CD4-positive, alpha-beta T cell (primary cell): ENCODE measurements at regions not wholly inside any gene's neighbourhood (a gene's known extent, or its start where the extent isn't known, plus 50 kb on each side); places are given as distances from the start of the nearest gene placed in this dataset.

Source experiments
- ATAC-seq: fragments of 200-7000 bp; cut with Tn5 transposase; one replicate; pipeline ENCODE4 v1.10.0; 2022; ENCODE audit warnings: mild to moderate bottlenecking; ENCODE audit not compliant: poor library complexity
- CTCF ChIA-PET: fragments of 350-600 bp; sonication (Branson Sonifier 250); formaldehyde crosslinking; loops from one replicate; lab custom pipeline; 2021; ENCODE audit warnings: antibody characterized with exemption, inconsistent platforms; lab: Charles Lee
- POLR2A ChIA-PET: fragments of 350-600 bp; sonication (Branson Sonifier 250); formaldehyde crosslinking; loops from one replicate; lab custom pipeline; 2021; ENCODE audit warnings: antibody characterized with exemption, inconsistent platforms; lab: Charles Lee
- DNase-seq, 14 experiments: peaks; one replicate each; pipeline ENCODE4 v3.0.0-alpha.2; 2013 to 2020; ENCODE audit warnings: mixed read lengths in 2 of 14
- H3K27ac ChIP-seq, 2 donors: one replicate each; pipeline versions ENCODE4 v1.5.1 to v1.7.0; 2013; ENCODE audit warnings: low read length in 2 of 2, low read depth in 1 of 2, mild to moderate bottlenecking in 1 of 2
- H3K27me3 ChIP-seq, 2 experiments: 1 replicate in 1 of 2; 2 replicates in 1 of 2; pipeline versions ENCODE4 v1.6.1 to v1.7.0; 2013; ENCODE audit warnings: low read length in 2 of 2, control low read depth in 1 of 2, mild to moderate bottlenecking in 1 of 2, moderate library complexity in 1 of 2; ENCODE audit not compliant: insufficient read depth in 2 of 2, control insufficient read depth in 1 of 2
- H3K36me3 ChIP-seq: one replicate; pipeline ENCODE4 v1.6.1; 2013; ENCODE audit warnings: low read length, control low read depth; ENCODE audit not compliant: insufficient read depth
- H3K4me1 ChIP-seq: one replicate; pipeline ENCODE4 v1.6.1; 2013; ENCODE audit warnings: low read length, control low read depth; ENCODE audit not compliant: insufficient read depth
- H3K4me3 ChIP-seq: one replicate; pipeline ENCODE4 v1.5.1; 2013; ENCODE audit warnings: mild to moderate bottlenecking, low read length, moderate library complexity
- H3K9me3 ChIP-seq, 2 experiments: 1 replicate in 1 of 2; 2 replicates in 1 of 2; pipeline versions ENCODE4 v1.6.1 to v1.7.0; 2013; ENCODE audit warnings: low read length in 2 of 2, mild to moderate bottlenecking in 2 of 2, control low read depth in 1 of 2, moderate library complexity in 1 of 2; ENCODE audit not compliant: control insufficient read depth in 1 of 2, insufficient read depth in 1 of 2
- H3K27ac Mint-ChIP-seq: one replicate; pipeline ENCODE4 v1.8.0; 2020; ENCODE audit warnings: mixed read lengths
- H3K27me3 Mint-ChIP-seq: one replicate; pipeline ENCODE4 v1.8.0; 2021; ENCODE audit warnings: mixed read lengths
- H3K36me3 Mint-ChIP-seq: one replicate; pipeline ENCODE4 v1.8.0; 2021; ENCODE audit warnings: low read depth, mixed read lengths
- H3K4me1 Mint-ChIP-seq: one replicate; pipeline ENCODE4 v1.8.0; 2021; ENCODE audit warnings: low read depth, mixed read lengths
- H3K4me3 Mint-ChIP-seq: one replicate; pipeline ENCODE4 v1.8.0; 2020; ENCODE audit warnings: mild to moderate bottlenecking, mixed read lengths
- H3K9me3 Mint-ChIP-seq: one replicate; pipeline ENCODE4 v1.8.0; 2020; ENCODE audit warnings: mixed read lengths
- CTCF ChIP-seq: fragments of 200-600 bp; IDR thresholded peaks from one replicate; pipeline ENCODE4 v1.8.0; 2022; ENCODE audit warnings: antibody characterized with exemption, mild to moderate bottlenecking
- intact Hi-C, 2 experiments: fragments of 100-400 bp; cut with DNase I in 1 of 2; cut with micrococcal nuclease in 1 of 2; formaldehyde crosslinking; loops; one replicate each; pipeline versions ENCODE4 v1.15.1 to v1.9.0; 2023 to 2025; cut with DNase I, micrococcal nuclease

DNA sequence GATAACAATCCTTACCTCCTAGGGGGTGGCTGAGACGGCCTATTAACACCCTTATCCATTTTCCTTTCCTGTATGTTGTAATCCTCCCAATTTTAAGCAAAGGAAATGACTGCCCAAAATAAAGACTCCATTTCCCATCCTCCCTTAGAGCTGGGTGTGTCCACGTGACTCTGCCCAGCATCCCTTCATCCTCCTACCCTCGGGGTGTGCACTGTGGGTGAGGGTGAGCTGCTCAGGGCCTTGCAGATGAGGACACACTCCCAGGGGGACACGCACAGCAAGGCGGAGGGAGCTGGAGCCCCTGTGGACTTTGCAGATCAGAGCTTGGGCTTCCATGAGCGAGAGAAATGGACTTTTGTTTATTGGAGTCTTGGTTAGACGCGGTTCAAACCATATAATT, 186.8 kb downstream of the IRF8 start:
- Mint-ChIP-seq H3K4me3 (no peak overlapping the region), H3K27ac (no peak overlapping the region), H3K4me1 (no peaks in the 10 kb centered on the region), H3K27me3 (no peaks in the 10 kb centered on the region), H3K9me3 (no peaks in the 10 kb centered on the region), H3K36me3 (no peaks in the 10 kb centered on the region)
- ATAC-seq (no peak), DNase-seq (no peak)
- CTCF ChIA-PET: no interaction called here
- H3K27ac ChIP-seq: no peak overlapping the region
- H3K27me3 ChIP-seq: no peaks in the 10 kb centered on the region
- POLR2A ChIA-PET: no interaction called here
- H3K4me3 ChIP-seq: no peak overlapping the region
- TF ChIP-seq CTCF: no peak
- H3K36me3 ChIP-seq: no peaks in the 10 kb centered on the region
- H3K9me3 ChIP-seq: no peaks in the 10 kb centered on the region
- intact Hi-C loops: no loop called here
- no peaks in the 10 kb centered on the region for H3K4me1 ChIP-seq

DNA sequence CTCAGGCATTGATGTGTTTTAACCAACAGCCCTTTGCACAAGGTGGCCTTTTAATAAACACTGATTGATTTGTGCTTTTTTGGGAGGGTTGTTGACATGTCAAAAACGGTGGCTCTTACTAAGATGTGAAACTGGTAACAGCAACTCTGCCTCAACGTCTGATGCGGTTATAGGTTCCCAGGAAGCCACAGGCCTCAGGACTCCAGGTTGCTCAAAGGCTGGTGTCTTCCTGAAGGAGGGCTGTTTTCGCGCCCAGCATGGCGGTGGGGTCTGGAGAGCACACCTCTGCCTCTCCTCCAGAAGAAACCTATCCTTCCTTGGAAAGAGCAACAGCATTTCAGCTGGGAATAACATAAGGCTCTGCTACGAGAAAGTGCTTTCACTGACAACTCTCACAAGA, 187.5 kb downstream of the IRF8 start:
- DNase-seq (no peak), ATAC-seq (no peak)
- Histone ChIP-seq H3K27me3 (no peaks in the 10 kb centered on the region), H3K4me1 (no peaks in the 10 kb centered on the region), H3K4me3 (no peak overlapping the region), H3K9me3 (no peaks in the 10 kb centered on the region), H3K36me3 (no peaks in the 10 kb centered on the region), H3K27ac (no peak overlapping the region)
- Mint-ChIP-seq H3K27me3 (no peaks in the 10 kb centered on the region), H3K4me3 (no peak overlapping the region), H3K9me3 (no peaks in the 10 kb centered on the region), H3K27ac (peak overlapping the region; percentile 49), H3K36me3 (no peaks in the 10 kb centered on the region), H3K4me1 (no peaks in the 10 kb centered on the region)
- ChIA-PET POLR2A (no interaction called here), CTCF (no interaction called here)
- TF ChIP-seq CTCF: no peak
- intact Hi-C loops: no loop called here

- Histone ChIP-seq H3K27ac (no peak overlapping the region), H3K36me3 (no peaks in the 10 kb centered on the region), H3K4me3 (no peak overlapping the region), H3K9me3 (no peaks in the 10 kb centered on the region), H3K4me1 (no peaks in the 10 kb centered on the region), H3K27me3 (no peaks in the 10 kb centered on the region)
- intact Hi-C loops: no loop called here
- Mint-ChIP-seq H3K27me3 (no peaks in the 10 kb centered on the region), H3K9me3 (no peaks in the 10 kb centered on the region), H3K36me3 (no peaks in the 10 kb centered on the region), H3K4me3 (no peak overlapping the region), H3K27ac (no peak overlapping the region), H3K4me1 (no peaks in the 10 kb centered on the region)
- ChIA-PET CTCF (no interaction called here), POLR2A (no interaction called here)
- no peak for DNase-seq
- no peak for TF ChIP-seq CTCF
- no peak for ATAC-seq
These were observed 188.3 kb downstream of the IRF8 start for GRCh38 chr16:86087011-86087895.
